ENCODE measurements at regions not wholly inside any gene's neighbourhood (a gene's known extent, or its start where the extent isn't known, plus 50 kb on each side); places are given as distances from the start of the nearest gene placed in this dataset.

- Histone ChIP-seq H3K36me3 (no peaks in the 10 kb centered on the region), H3K4me3 (no peak overlapping the region), H3K27me3 (no peaks in the 10 kb centered on the region), H3K27ac (no peak overlapping the region), H3K9me3 (no peaks in the 10 kb centered on the region), H3K4me1 (no peaks in the 10 kb centered on the region)
- TF ChIP-seq POLR2AphosphoS5 (IDR thresholded peaks at IDR 0.05): no peak
- no peak for TF ChIP-seq CTCF (IDR thresholded peaks at IDR 0.05)
- TF ChIP-seq POLR2A (IDR thresholded peaks at IDR 0.05): no peak
- TF ChIP-seq EP300 (IDR thresholded peaks at IDR 0.05): no peak
- no peak for DNase-seq
- ATAC-seq (ENCODE audit: low FRiP score in 2 of 2): no peak
These were observed 257.8 kb downstream of the BTBD3 start for GRCh38 chr20:12175538-12175937.

GRCh38 chr20:12177657-12178293, 260.1 kb downstream of the BTBD3 start:
- DNase-seq: no peak
- WGBS, 2 donors: 74 to 81% methylated on average over 3 of the region's 3 CpGs
- Histone ChIP-seq H3K9me3 (no peaks in the 10 kb centered on the region), H3K27me3 (no peaks in the 10 kb centered on the region), H3K4me3 (no peak overlapping the region), H3K36me3 (no peaks in the 10 kb centered on the region), H3K4me1 (no peaks in the 10 kb centered on the region), H3K27ac (no peak overlapping the region)
- ATAC-seq (ENCODE audit: low FRiP score in 2 of 2): no peak
- TF ChIP-seq POLR2A (IDR thresholded peaks at IDR 0.05) (no peak), CTCF (IDR thresholded peaks at IDR 0.05) (no peak), EP300 (IDR thresholded peaks at IDR 0.05) (no peak), POLR2AphosphoS5 (IDR thresholded peaks at IDR 0.05) (no peak)

GRCh38 chr20:12179692-12180091, 262.0 kb downstream of the BTBD3 start:
- Histone ChIP-seq H3K4me3 (no peak overlapping the region), H3K27ac (no peak overlapping the region), H3K9me3 (no peaks in the 10 kb centered on the region), H3K27me3 (no peaks in the 10 kb centered on the region), H3K36me3 (no peaks in the 10 kb centered on the region), H3K4me1 (no peaks in the 10 kb centered on the region)
- ATAC-seq (ENCODE audit: low FRiP score in 2 of 2) (no peak), DNase-seq (no peak)
- WGBS, 2 donors: 71 to 90% methylated on average over 1 of the region's 1 CpG
- no peak for TF ChIP-seq EP300 (IDR thresholded peaks at IDR 0.05)
- TF ChIP-seq CTCF (IDR thresholded peaks at IDR 0.05): no peak
- TF ChIP-seq POLR2A (IDR thresholded peaks at IDR 0.05): no peak
- TF ChIP-seq POLR2AphosphoS5 (IDR thresholded peaks at IDR 0.05): no peak

- TF ChIP-seq POLR2A (IDR thresholded peaks at IDR 0.05) (no peak), POLR2AphosphoS5 (IDR thresholded peaks at IDR 0.05) (no peak), CTCF (IDR thresholded peaks at IDR 0.05) (no peak), EP300 (IDR thresholded peaks at IDR 0.05) (no peak)
- H3K36me3 ChIP-seq: no peaks in the 10 kb centered on the region
- 68 to 72% methylated on average over 5 of the region's 5 CpGs for WGBS, 2 donors
These were observed 262.5 kb downstream of the BTBD3 start for GRCh38 chr20:12180107-12180661.

GRCh38 chr20:12198281-12198680, 280.6 kb downstream of the BTBD3 start:
- no peak for ATAC-seq (ENCODE audit: low FRiP score in 2 of 2)
- H3K36me3 ChIP-seq: no peaks in the 10 kb centered on the region
- H3K27ac ChIP-seq: no peak overlapping the region
- TF ChIP-seq POLR2A (IDR thresholded peaks at IDR 0.05) (no peak), CTCF (IDR thresholded peaks at IDR 0.05) (no peak), EP300 (IDR thresholded peaks at IDR 0.05) (no peak), POLR2AphosphoS5 (IDR thresholded peaks at IDR 0.05) (no peak)
- H3K4me3 ChIP-seq: no peak overlapping the region
- DNase-seq: no peak
- H3K4me1 ChIP-seq: no peaks in the 10 kb centered on the region
- no peaks in the 10 kb centered on the region for H3K27me3 ChIP-seq
- no peaks in the 10 kb centered on the region for H3K9me3 ChIP-seq

More at GRCh38 chr20:12180107-12180661, 262.5 kb downstream of the BTBD3 start:
- ATAC-seq (ENCODE audit: low FRiP score in 2 of 2) (no peak), DNase-seq (no peak)
- H3K27me3 ChIP-seq: no peaks in the 10 kb centered on the region
- H3K4me1 ChIP-seq: no peaks in the 10 kb centered on the region
- no peaks in the 10 kb centered on the region for H3K9me3 ChIP-seq
- H3K4me3 ChIP-seq: no peak overlapping the region
- no peak overlapping the region for H3K27ac ChIP-seq

All from upper lobe of left lung (tissue), 6 donors.